Heart left ventricle (tissue), 16 donors: ENCODE measurements at regions not wholly inside any gene's neighbourhood (a gene's known extent, or its start where the extent isn't known, plus 50 kb on each side); places are given as distances from the start of the nearest gene placed in this dataset.

Experiments used
- ATAC-seq, 4 donors: fragments of 200-7000 bp; cut with Tn5 transposase; one replicate each; pipeline ENCODE4 v1.9.1; 2020 to 2022; ENCODE audit warnings: moderate library complexity in 4 of 4, mild to moderate bottlenecking in 3 of 4, moderate number of reproducible peaks in 1 of 4
- DNase-seq, 5 donors: peaks; one replicate each; pipeline ENCODE4 v3.0.0-alpha.2; 2020
- H3K27ac ChIP-seq, 12 donors: fragments of 200-600 bp; sonication (generic) in 4 of 12; one replicate each; pipeline versions ENCODE4 v1.5.0 to v1.8.0; 2016 to 2022; ENCODE audit warnings: mild to moderate bottlenecking in 2 of 12
- H3K27me3 ChIP-seq, 9 donors: fragments of 200-600 bp; sonication (generic) in 2 of 9; one replicate each; pipeline versions ENCODE4 v1.5.1 to v1.8.0; 2016 to 2022; ENCODE audit warnings: mild to moderate bottlenecking in 3 of 9
- H3K36me3 ChIP-seq, 9 donors: fragments of 200-600 bp; sonication (generic) in 2 of 9; one replicate each; pipeline versions ENCODE4 v1.5.0 to v1.8.0; 2018 to 2022; ENCODE audit warnings: mild to moderate bottlenecking in 2 of 9
- H3K4me1 ChIP-seq, 12 donors: fragments of 200-600 bp; sonication (generic) in 4 of 12; one replicate each; pipeline versions ENCODE4 v1.5.0 to v1.8.0; 2016 to 2022; ENCODE audit warnings: mild to moderate bottlenecking in 3 of 12
- H3K4me3 ChIP-seq, 12 donors: fragments of 200-600 bp; sonication (generic) in 4 of 12; one replicate each; pipeline versions ENCODE4 v1.5.0 to v1.8.0; 2017 to 2022; ENCODE audit warnings: mild to moderate bottlenecking in 9 of 12, moderate library complexity in 4 of 12
- H3K9me3 ChIP-seq, 12 donors: fragments of 200-600 bp; sonication (generic) in 4 of 12; one replicate each; pipeline versions ENCODE4 v1.5.0 to v1.8.0; 2016 to 2022; ENCODE audit warnings: mild to moderate bottlenecking in 1 of 12
- POLR2A ChIP-seq, 2 donors: fragments of 450-650 bp; IDR thresholded peaks; one replicate each; pipeline ENCODE4 v1.6.1; 2017; ENCODE audit warnings: antibody characterized with exemption in 2 of 2, mild to moderate bottlenecking in 2 of 2, moderate library complexity in 2 of 2
- WGBS, 4 donors: extraction: QIAGEN DNeasy Blood & Tissue Kit in 2 of 4; methylation state at CpG; one replicate each; pipeline versions ENCODE4 v1.1.5 to v1.1.7; 2013 to 2018; 5-methylcytosine and 5-hydroxymethylcytosine counted together
- intact Hi-C, 10 donors: fragments of 100-400 bp; cut with DNase I; formaldehyde crosslinking; loops; one replicate each; pipeline versions ENCODE4 v1.11.1 to v1.14.2; 2022
- TF ChIP-seq, protein P1 (sequence below), 12 donors: fragments of 200-600 bp; sonication (generic) in 4 of 12; IDR thresholded peaks; one replicate each; pipeline versions ENCODE4 v1.5.0 to v1.8.0; 2018 to 2022; ENCODE audit warnings: antibody characterized with exemption in 12 of 12, mild to moderate bottlenecking in 5 of 12
- donor health status: ischemic (EF 13 %, LVEDD 7.1; RV severe dilation, severe dysfunction).
- donor health status: healthy with polysubstance abuse.
- donor health status: DM: no; HTN: yes; CAD: no.
- donor health status: DM: no; HTN: no; CAD: no.
- donor health status: ischemic (EF 25% LVEDD 6.9; RV normal size, moderate dysfunction).
- donor health status: ischemic (EF 25% LVEDD 5.7; RV mildly dilated, moderate dysfunction).
- donor health status: healthy.
- donor health status: DM: yes; HTN: yes; CAD: no.
- donor health status: ischemic (EF 35%, LVEDD 5.7; RV mildly dilated, moderate dysfunction).
- donor health status: nonischemic (EF 11% LVEDD 7.7; RV severe dilation, severe dysfunction).
- donor health status: DM: yes; HTN: yes; CAD: no.
- donor health status: PGD.
- donor health status: ischemic (EF 29% LVEDD 5.4; RV normal size, mild dysfunction).
- donor health status: nonischemic (EF 23%, LVEDD 6.1; RV moderate dilation, normal function).

DNA sequence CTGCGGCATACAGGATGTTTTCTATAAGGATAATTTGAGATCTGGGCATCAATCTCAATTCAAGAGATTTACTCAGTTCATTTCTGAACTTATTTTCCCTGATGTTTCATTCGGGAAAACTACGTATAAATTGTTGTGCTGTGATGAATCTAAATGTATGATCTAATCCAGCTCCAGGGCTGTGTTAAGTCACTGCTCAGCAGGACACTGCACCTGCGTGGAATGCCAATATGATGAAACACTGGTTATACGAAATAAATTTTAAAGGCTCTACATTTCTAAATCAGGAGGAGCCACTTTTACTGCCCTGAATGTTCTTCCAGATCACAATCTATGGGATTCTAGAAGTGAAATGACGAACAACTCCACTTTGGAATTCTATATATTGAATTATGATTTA is 259.0 kb downstream of the HNMT start:
- intact Hi-C loops: no loop called here
- ATAC-seq (no peak), DNase-seq (no peak)
- Histone ChIP-seq H3K36me3 (no peaks in the 10 kb centered on the region), H3K4me3 (no peak overlapping the region), H3K4me1 (peaks cover 0 to 5% (median 0%) of the 10 kb centered on the region in 12 donors), H3K9me3 (no peaks in the 10 kb centered on the region), H3K27me3 (no peaks in the 10 kb centered on the region), H3K27ac (no peak overlapping the region)
- WGBS, 4 donors: 78 to 93% (median 87%) methylated on average over 6 of the region's 6 CpGs
- TF ChIP-seq, protein P1, sequence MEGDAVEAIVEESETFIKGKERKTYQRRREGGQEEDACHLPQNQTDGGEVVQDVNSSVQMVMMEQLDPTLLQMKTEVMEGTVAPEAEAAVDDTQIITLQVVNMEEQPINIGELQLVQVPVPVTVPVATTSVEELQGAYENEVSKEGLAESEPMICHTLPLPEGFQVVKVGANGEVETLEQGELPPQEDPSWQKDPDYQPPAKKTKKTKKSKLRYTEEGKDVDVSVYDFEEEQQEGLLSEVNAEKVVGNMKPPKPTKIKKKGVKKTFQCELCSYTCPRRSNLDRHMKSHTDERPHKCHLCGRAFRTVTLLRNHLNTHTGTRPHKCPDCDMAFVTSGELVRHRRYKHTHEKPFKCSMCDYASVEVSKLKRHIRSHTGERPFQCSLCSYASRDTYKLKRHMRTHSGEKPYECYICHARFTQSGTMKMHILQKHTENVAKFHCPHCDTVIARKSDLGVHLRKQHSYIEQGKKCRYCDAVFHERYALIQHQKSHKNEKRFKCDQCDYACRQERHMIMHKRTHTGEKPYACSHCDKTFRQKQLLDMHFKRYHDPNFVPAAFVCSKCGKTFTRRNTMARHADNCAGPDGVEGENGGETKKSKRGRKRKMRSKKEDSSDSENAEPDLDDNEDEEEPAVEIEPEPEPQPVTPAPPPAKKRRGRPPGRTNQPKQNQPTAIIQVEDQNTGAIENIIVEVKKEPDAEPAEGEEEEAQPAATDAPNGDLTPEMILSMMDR (IDR thresholded peaks at IDR 0.05): no peak
- TF ChIP-seq POLR2A (IDR thresholded peaks at IDR 0.05): no peak

DNA sequence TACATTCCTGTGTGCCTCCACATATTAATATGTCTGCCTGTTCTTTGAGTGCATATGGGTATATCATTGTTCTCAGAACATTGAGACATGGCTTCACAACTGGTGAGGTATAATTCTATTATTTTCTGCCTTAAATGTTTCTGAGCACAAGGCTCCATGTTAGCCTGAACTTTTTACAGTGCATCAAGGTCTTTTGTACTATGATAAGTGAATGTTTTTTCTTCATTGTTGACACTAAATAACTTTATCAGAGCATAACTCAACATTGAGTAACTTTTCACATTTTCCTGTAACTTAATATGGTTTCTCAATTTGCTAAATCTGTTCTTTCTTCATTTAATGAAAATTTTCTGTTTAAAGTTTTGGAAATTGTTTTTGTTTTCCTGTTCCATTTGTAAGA is 262.9 kb downstream of the HNMT start:
- TF ChIP-seq, protein P1 (IDR thresholded peaks at IDR 0.05): no peak
- no peak for TF ChIP-seq POLR2A (IDR thresholded peaks at IDR 0.05)
- intact Hi-C loops: no loop called here
- no peaks in the 10 kb centered on the region for H3K9me3 ChIP-seq
- peaks cover 0 to 2% (median 0%) of the 10 kb centered on the region in 12 donors for H3K4me1 ChIP-seq
- H3K27ac ChIP-seq: no peak overlapping the region
- ATAC-seq (no peak), DNase-seq (no peak)
- H3K4me3 ChIP-seq: no peak overlapping the region
- H3K27me3 ChIP-seq: no peaks in the 10 kb centered on the region
- H3K36me3 ChIP-seq: no peaks in the 10 kb centered on the region

DNA sequence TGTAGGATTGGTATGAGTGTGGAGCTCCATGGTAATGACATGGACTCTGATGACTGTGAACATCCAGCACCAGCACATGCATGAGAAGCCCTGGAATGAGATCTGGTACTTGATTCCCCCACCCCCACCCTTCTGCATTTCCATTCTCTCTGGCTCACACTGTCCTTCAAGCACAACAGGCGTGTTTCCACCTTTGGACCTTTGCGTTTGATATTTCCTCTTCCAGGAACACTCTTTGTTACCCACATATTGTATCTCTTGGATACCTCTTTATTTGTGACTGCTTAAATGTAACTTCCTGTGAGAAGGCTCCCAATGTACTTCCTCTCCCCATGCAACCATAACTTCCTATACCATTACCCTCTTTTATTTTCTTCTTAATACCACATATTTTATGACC is 263.8 kb downstream of the HNMT start:
- DNase-seq (no peak), ATAC-seq (no peak)
- no peak overlapping the region for H3K4me3 ChIP-seq
- 64 to 83% (median 76%) methylated on average over 2 of the region's 2 CpGs for WGBS, 4 donors
- H3K27ac ChIP-seq: no peak overlapping the region
- H3K9me3 ChIP-seq: no peaks in the 10 kb centered on the region
- TF ChIP-seq, protein P1 (IDR thresholded peaks at IDR 0.05): no peak
- no peaks in the 10 kb centered on the region for H3K36me3 ChIP-seq
- intact Hi-C loops: no loop called here
- H3K27me3 ChIP-seq: no peaks in the 10 kb centered on the region
- H3K4me1 ChIP-seq: peaks cover 0 to 2% (median 0%) of the 10 kb centered on the region in 12 donors

DNA sequence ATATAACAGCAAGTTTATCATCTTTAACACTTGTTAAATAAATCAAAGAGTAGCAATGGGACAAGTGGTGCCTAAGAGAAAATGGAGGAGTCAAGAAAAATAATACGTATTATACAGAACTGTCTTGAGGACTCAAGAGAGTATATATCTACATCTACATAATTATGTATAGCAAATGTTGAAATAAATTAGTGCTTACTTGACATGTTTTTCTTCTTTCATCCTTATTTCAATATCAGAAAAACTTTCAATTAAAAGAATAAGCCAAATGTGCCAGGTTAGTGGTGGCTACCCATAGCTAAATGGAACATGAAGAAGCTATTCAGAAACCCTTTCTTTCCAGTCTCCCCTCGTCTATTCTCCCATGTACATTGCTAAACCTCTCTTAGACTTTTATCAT is 267.3 kb upstream of the SPOPL start:
- DNase-seq (no peak), ATAC-seq (no peak)
- TF ChIP-seq POLR2A (IDR thresholded peaks at IDR 0.05): no peak
- TF ChIP-seq, protein P1 (IDR thresholded peaks at IDR 0.05): no peak
- 81 to 92% (median 90%) methylated on average over 2 of the region's 2 CpGs for WGBS, 4 donors
- Histone ChIP-seq H3K9me3 (no peaks in the 10 kb centered on the region), H3K4me3 (no peak overlapping the region), H3K4me1 (peaks cover 0 to 13% (median 5%) of the 10 kb centered on the region in 12 donors), H3K36me3 (no peaks in the 10 kb centered on the region), H3K27ac (no peak overlapping the region), H3K27me3 (no peaks in the 10 kb centered on the region)
- intact Hi-C loops: no loop called here
